Hematopoietic multipotent progenitor cell (in vitro differentiated cells): ENCODE measurements at regions not wholly inside any gene's neighbourhood (a gene's known extent, or its start where the extent isn't known, plus 50 kb on each side); places are given as distances from the start of the nearest gene placed in this dataset.
"Not testable (repeated sequence)": the region's sequence is repeated elsewhere in the genome, so short reads cannot be mapped to it uniquely, and the experiment has no call there.

Source experiments
- DNase-seq, 3 donors: peaks; one replicate each; pipeline ENCODE4 v3.0.0-alpha.2; 2011 to 2015; ENCODE audit warnings: low read depth in 2 of 3, low spot score in 2 of 3

- DNase-seq: no peak
Measured at GRCh38 chr1:203559523-203559922, 65.6 kb downstream of the OPTC start.

- not testable (repeated sequence) for DNase-seq
Measured at GRCh38 chr1:203561761-203562160, 64.9 kb upstream of the ATP2B4 start.

GRCh38 chr1:203563291-203563690 lies 63.3 kb upstream of the ATP2B4 start:
- no peak for DNase-seq

GRCh38 chr1:203564024-203564423 lies 62.6 kb upstream of the ATP2B4 start:
- no peak for DNase-seq

- DNase-seq: no peak
Measured at GRCh38 chr1:203565049-203565448, 61.6 kb upstream of the ATP2B4 start.

- DNase-seq: no peak
Measured at GRCh38 chr1:203565981-203566380, 60.7 kb upstream of the ATP2B4 start.

GRCh38 chr1:203566966-203567365 lies 59.7 kb upstream of the ATP2B4 start:
- not testable (repeated sequence) for DNase-seq

GRCh38 chr1:203567596-203567995 lies 59.0 kb upstream of the ATP2B4 start:
- no peak for DNase-seq

GRCh38 chr1:203569490-203570318 lies 56.9 kb upstream of the ATP2B4 start:
- DNase-seq: no peak

- no peak for DNase-seq
Measured at GRCh38 chr1:203570805-203571204, 55.8 kb upstream of the ATP2B4 start.

- no peak for DNase-seq
Measured at GRCh38 chr1:203571661-203572060, 55.0 kb upstream of the ATP2B4 start.

- peak in 2 of 3 donors; percentile 6 to 13 for DNase-seq
Measured at GRCh38 chr1:203572134-203572625, 54.5 kb upstream of the ATP2B4 start.

GRCh38 chr1:203573730-203574129 lies 52.9 kb upstream of the ATP2B4 start:
- no peak for DNase-seq
